ENCODE measurements at regions not wholly inside any gene's neighbourhood (a gene's known extent, or its start where the extent isn't known, plus 50 kb on each side); places are given as distances from the start of the nearest gene placed in this dataset.

GRCh38 chr20:53870426-53871315 is 199.7 kb downstream of the BCAS1 start:
- no peak for TF ChIP-seq CTCF (IDR thresholded peaks at IDR 0.05)
- no peak for TF ChIP-seq POLR2A (IDR thresholded peaks at IDR 0.05; ENCODE audit: low read depth)
